Kidney (tissue), 13 donors: ENCODE measurements at regions not wholly inside any gene's neighbourhood (a gene's known extent, or its start where the extent isn't known, plus 50 kb on each side); places are given as distances from the start of the nearest gene placed in this dataset.

Experiments
- DNase-seq, 5 donors: peaks; one replicate each; pipeline ENCODE4 v3.0.0-alpha.2; 2013 to 2020
- FAIRE-seq: peaks from 2 replicates; lab custom pipeline; 2012; peaks lifted over from hg19 to GRCh38; lab: Jason Lieb, UNC
- H3K27ac ChIP-seq, 2 donors: one replicate each; pipeline ENCODE4 v1.7.0; 2013; ENCODE audit warnings: low read depth in 2 of 2, low read length in 2 of 2, inconsistent platforms in 1 of 2
- H3K27me3 ChIP-seq: one replicate; pipeline ENCODE4 v1.7.1; 2013; ENCODE audit warnings: low read length, inconsistent platforms; ENCODE audit not compliant: control insufficient read depth, insufficient read depth
- H3K36me3 ChIP-seq, 3 donors: one replicate each; pipeline versions ENCODE4 v1.7.0 to v1.7.1; 2013; ENCODE audit warnings: low read length in 3 of 3, control low read depth in 1 of 3, inconsistent platforms in 1 of 3; ENCODE audit not compliant: insufficient read depth in 3 of 3, control insufficient read depth in 2 of 3
- H3K4me1 ChIP-seq, 3 donors: one replicate each; pipeline versions ENCODE4 v1.7.0 to v1.7.1; 2013; ENCODE audit warnings: low read length in 3 of 3, inconsistent platforms in 1 of 3, low read depth in 1 of 3; ENCODE audit not compliant: control insufficient read depth in 2 of 3, insufficient read depth in 2 of 3
- H3K4me3 ChIP-seq, 3 donors: one replicate each; pipeline versions ENCODE4 v1.7.0 to v1.8.1; 2013; ENCODE audit warnings: low read length in 3 of 3, control low read depth in 1 of 3, inconsistent platforms in 1 of 3
- H3K9ac ChIP-seq, 3 donors: one replicate each; pipeline versions ENCODE4 v1.7.0 to v1.7.1; 2013; ENCODE audit warnings: low read length in 3 of 3, control low read depth in 1 of 3, inconsistent platforms in 1 of 3
- H3K9me3 ChIP-seq, 3 donors: one replicate each; pipeline versions ENCODE4 v1.7.0 to v1.7.1; 2013; ENCODE audit warnings: low read length in 3 of 3, control low read depth in 1 of 3, inconsistent platforms in 1 of 3; ENCODE audit not compliant: control insufficient read depth in 2 of 3, insufficient read depth in 1 of 3
- CTCF ChIP-seq: IDR thresholded peaks from 3 replicates; pipeline ENCODE4 v1.5.1; 2012; ENCODE audit warnings: mild to moderate bottlenecking, moderate library complexity, borderline replicate concordance; ENCODE audit not compliant: insufficient read depth; ENCODE audit errors: extremely low read depth
- intact Hi-C: fragments of 100-400 bp; cut with DNase I; formaldehyde crosslinking; loops from one replicate; pipeline ENCODE4 v1.11.1; 2022
- donor health status: control.
- donor health status: control.
- donor health status: control.
- donor health status: control.
- donor health status: control.
- donor health status: DM: yes; HTN: yes; CAD: no.
- donor health status: Normal renal cell carcinoma (clear cell type).

GRCh38 chr17:72562615-72563188 lies 441.9 kb downstream of the SOX9 start:
- no peak overlapping the region for H3K9ac ChIP-seq
- no peak for FAIRE-seq
- no peaks in the 10 kb centered on the region for H3K4me1 ChIP-seq
- TF ChIP-seq CTCF, result no peak
- intact Hi-C loops, result no loop called here
- H3K27ac ChIP-seq, result no peak overlapping the region
- no peak overlapping the region for H3K4me3 ChIP-seq
- no peaks in the 10 kb centered on the region for H3K36me3 ChIP-seq
- no peak for DNase-seq
- H3K27me3 ChIP-seq, result no peaks in the 10 kb centered on the region
- H3K9me3 ChIP-seq, result no peaks in the 10 kb centered on the region

- no peaks in the 10 kb centered on the region for H3K36me3 ChIP-seq
- H3K4me1 ChIP-seq, result no peaks in the 10 kb centered on the region
- no peak overlapping the region for H3K9ac ChIP-seq
- H3K27me3 ChIP-seq, result no peaks in the 10 kb centered on the region
- FAIRE-seq (no peak), DNase-seq (no peak)
- H3K9me3 ChIP-seq, result no peaks in the 10 kb centered on the region
- intact Hi-C loops, result no loop called here
- H3K27ac ChIP-seq, result no peak overlapping the region
- no peak overlapping the region for H3K4me3 ChIP-seq
- TF ChIP-seq CTCF, result no peak
These were observed 443.1 kb downstream of the SOX9 start for GRCh38 chr17:72563952-72564351.

- Histone ChIP-seq H3K9me3 (no peaks in the 10 kb centered on the region), H3K27ac (no peak overlapping the region), H3K27me3 (no peaks in the 10 kb centered on the region), H3K4me1 (no peaks in the 10 kb centered on the region), H3K4me3 (no peak overlapping the region), H3K36me3 (no peaks in the 10 kb centered on the region), H3K9ac (no peak overlapping the region)
- no peak for DNase-seq
- no peak for TF ChIP-seq CTCF
- intact Hi-C loops, result no loop called here
- no peak for FAIRE-seq
These were observed 444.2 kb downstream of the SOX9 start for GRCh38 chr17:72565006-72565405.

GRCh38 chr17:72565758-72566157 lies 444.9 kb downstream of the SOX9 start:
- DNase-seq, result no peak
- Histone ChIP-seq H3K27me3 (no peaks in the 10 kb centered on the region), H3K27ac (no peak overlapping the region), H3K4me3 (no peak overlapping the region), H3K9me3 (no peaks in the 10 kb centered on the region), H3K9ac (no peak overlapping the region), H3K4me1 (no peaks in the 10 kb centered on the region), H3K36me3 (no peaks in the 10 kb centered on the region)
- FAIRE-seq, result no peak
- TF ChIP-seq CTCF, result no peak
- intact Hi-C loops, result no loop called here
